ENCODE measurements at regions not wholly inside any gene's neighbourhood (a gene's known extent, or its start where the extent isn't known, plus 50 kb on each side); places are given as distances from the start of the nearest gene placed in this dataset.

- no peak for TF ChIP-seq CBX8 (IDR thresholded peaks at IDR 0.05; ENCODE audit: borderline replicate concordance, low read depth, low read length)
- no peak for TF ChIP-seq E2F6 (IDR thresholded peaks at IDR 0.05)
- no peak for TF ChIP-seq YY1 (IDR thresholded peaks at IDR 0.05; ENCODE audit: low read depth, low read length)
- TF ChIP-seq BRCA1 (IDR thresholded peaks at IDR 0.05; ENCODE audit: low read depth, low read length) = no peak
- no peak for TF ChIP-seq CEBPB (IDR thresholded peaks at IDR 0.05; ENCODE audit: low read depth, low read length)
- TF ChIP-seq NRF1 (IDR thresholded peaks at IDR 0.05; ENCODE audit: low read depth, low read length) = no peak
- TF ChIP-seq CTBP2 (IDR thresholded peaks at IDR 0.05; ENCODE audit: borderline replicate concordance, insufficient read depth, insufficient read length, low read length) = no peak
- TF ChIP-seq KDM5A (IDR thresholded peaks at IDR 0.05; ENCODE audit: low read length) = no peak
- TF ChIP-seq EGR1 (IDR thresholded peaks at IDR 0.05; ENCODE audit: borderline replicate concordance, low read depth, low read length) = no peak
Observed at GRCh38 chr14:106287506-106287905, 761.1 kb downstream of the TMEM121 start (continued).

All from H1 (cell line).